IMR-90 (cell line): ENCODE measurements at regions not wholly inside any gene's neighbourhood (a gene's known extent, or its start where the extent isn't known, plus 50 kb on each side); places are given as distances from the start of the nearest gene placed in this dataset.

Experiments
- ATAC-seq: fragments of 200-7000 bp; cut with Tn5 transposase; 2 replicates; pipeline ENCODE4 v1.9.1; 2020; ENCODE audit warnings: low read depth, mild to moderate bottlenecking, moderate library complexity
- BruUV-seq: library from RNA; stranded (reverse); fragments of 400-500 nt; replicated peaks from 2 replicates; lab custom pipeline; 2021; lab: Mats Ljungman, UMichigan
- CTCF ChIA-PET: fragments of 300-600 bp; formaldehyde crosslinking; extraction: SDS; loops from one replicate; lab custom pipeline; 2021; ENCODE audit warnings: antibody characterized with exemption; lab: Yijun Ruan, JAX
- POLR2A ChIA-PET: fragments of 300-600 bp; sonication (Branson Sonifier 250); formaldehyde crosslinking; loops from one replicate; lab custom pipeline; 2022; ENCODE audit warnings: antibody characterized with exemption; ENCODE audit not compliant: unreplicated experiment; lab: Charles Lee
- DNase-seq: peaks from one replicate; pipeline ENCODE4 v3.0.0; 2013
- H2AFZ ChIP-seq: replicated peaks from 2 replicates; pipeline ENCODE3; 2013; ENCODE audit warnings: low read length, mild to moderate bottlenecking; ENCODE audit not compliant: poor library complexity
- H2AK5ac ChIP-seq: 2 replicates; pipeline ENCODE4 v1.6.1; 2013; ENCODE audit warnings: low read depth, low read length, inconsistent platforms
- H2AK9ac ChIP-seq: replicated peaks from 2 replicates; pipeline ENCODE3; 2013; ENCODE audit warnings: mild to moderate bottlenecking, low read depth, low read length, moderate library complexity; ENCODE audit not compliant: poor library complexity
- H2BK120ac ChIP-seq: 2 replicates; pipeline ENCODE4 v1.6.1; 2013; ENCODE audit warnings: low read depth, low read length, inconsistent platforms
- H2BK15ac ChIP-seq: 3 replicates; pipeline ENCODE4 v1.6.1; 2013; ENCODE audit warnings: low read depth, low read length, inconsistent platforms
- H2BK20ac ChIP-seq: 2 replicates; pipeline ENCODE4 v1.6.1; 2013; ENCODE audit warnings: low read depth, mild to moderate bottlenecking, inconsistent platforms, low read length, moderate library complexity
- H2BK5ac ChIP-seq: 2 replicates; pipeline ENCODE4 v1.6.1; 2013; ENCODE audit warnings: mild to moderate bottlenecking, low read depth, low read length, inconsistent platforms; ENCODE audit not compliant: poor library complexity, severe bottlenecking
- H3K14ac ChIP-seq: replicated peaks from 2 replicates; pipeline ENCODE4 v1.6.1; 2013; ENCODE audit warnings: low read depth, low read length, inconsistent platforms
- H3K18ac ChIP-seq: 2 replicates; pipeline ENCODE4 v1.6.1; 2013; ENCODE audit warnings: low read depth, low read length, control low read depth
- H3K23ac ChIP-seq: 2 replicates; pipeline ENCODE4 v1.6.1; 2013; ENCODE audit warnings: low read depth, low read length, inconsistent platforms
- H3K27ac ChIP-seq: 2 replicates; pipeline ENCODE4 v1.5.1; 2013; ENCODE audit warnings: mild to moderate bottlenecking, control low read depth, low read length; ENCODE audit not compliant: insufficient read depth
- H3K27me3 ChIP-seq: 2 replicates; pipeline ENCODE4 v1.6.1; 2013; ENCODE audit warnings: low read length; ENCODE audit not compliant: control insufficient read depth, insufficient read depth
- H3K36me3 ChIP-seq: 2 replicates; pipeline ENCODE4 v1.6.1; 2013; ENCODE audit warnings: low read length, mixed read lengths; ENCODE audit not compliant: control insufficient read depth, insufficient read depth
- H3K4ac ChIP-seq: 2 replicates; pipeline ENCODE4 v1.6.1; 2013; ENCODE audit warnings: low read depth, low read length, inconsistent platforms
- H3K4me1 ChIP-seq: 2 replicates; pipeline ENCODE4 v1.6.1; 2013; ENCODE audit warnings: low read length, mixed read lengths; ENCODE audit not compliant: control insufficient read depth, insufficient read depth
- H3K4me2 ChIP-seq: 2 replicates; pipeline ENCODE4 v1.6.1; 2013; ENCODE audit warnings: low read depth, mild to moderate bottlenecking, control low read depth, low read length, moderate library complexity
- H3K4me3 ChIP-seq: 2 replicates; pipeline ENCODE4 v1.5.1; 2013; ENCODE audit warnings: low read depth, mild to moderate bottlenecking, control low read depth, low read length, moderate library complexity; ENCODE audit not compliant: insufficient read depth
- H3K56ac ChIP-seq: 2 replicates; pipeline ENCODE4 v1.6.1; 2013; ENCODE audit warnings: low read length, inconsistent platforms; ENCODE audit not compliant: insufficient read depth; ENCODE audit errors: extremely low read depth
- H3K79me1 ChIP-seq, 2 experiments: 2 replicates each; pipeline ENCODE4 v1.6.1; 2013; ENCODE audit warnings: low read length in 2 of 2, inconsistent platforms in 1 of 2, low read depth in 1 of 2
- H3K9ac ChIP-seq: 2 replicates; pipeline ENCODE4 v1.6.1; 2013; ENCODE audit warnings: low read depth, low read length, control low read depth
- H3K9me1 ChIP-seq: 2 replicates; pipeline ENCODE4 v1.6.1; 2013; ENCODE audit warnings: low read length, inconsistent platforms; ENCODE audit not compliant: insufficient read depth
- H3K9me3 ChIP-seq: 2 replicates; pipeline ENCODE4 v1.6.1; 2013; ENCODE audit warnings: low read length; ENCODE audit not compliant: control insufficient read depth, insufficient read depth
- H4K20me1 ChIP-seq: 2 replicates; pipeline ENCODE4 v1.6.1; 2013; ENCODE audit warnings: low read length, inconsistent platforms; ENCODE audit not compliant: insufficient read depth
- H4K5ac ChIP-seq: 2 replicates; pipeline ENCODE4 v1.6.1; 2013; ENCODE audit warnings: mild to moderate bottlenecking, low read depth, low read length, control low read depth
- H4K8ac ChIP-seq, 2 experiments: 2 replicates each; pipeline ENCODE4 v1.6.1; 2013; ENCODE audit warnings: low read depth in 2 of 2, low read length in 2 of 2, control low read depth in 1 of 2, inconsistent platforms in 1 of 2
- H4K91ac ChIP-seq: 2 replicates; pipeline ENCODE4 v1.6.1; 2013; ENCODE audit warnings: low read depth, low read length, inconsistent platforms; ENCODE audit not compliant: insufficient read depth
- ELK1 ChIP-seq: fragments of 150-350 bp; IDR thresholded peaks from 2 replicates; pipeline ENCODE4 v1.6.1; 2016; ENCODE audit warnings: low read depth, mild to moderate bottlenecking, low read length, moderate library complexity, borderline replicate concordance
- MAZ ChIP-seq: IDR thresholded peaks from 2 replicates; pipeline ENCODE4 v1.6.1; 2012; ENCODE audit warnings: low read depth, mild to moderate bottlenecking, low read length, improper control_type of control experiment, moderate library complexity, borderline replicate concordance
- NFE2L2 ChIP-seq: fragments of 150-350 bp; IDR thresholded peaks from 2 replicates; pipeline ENCODE4 v1.6.1; 2016; ENCODE audit warnings: low read depth, mild to moderate bottlenecking, low read length
- RAD21 ChIP-seq: IDR thresholded peaks from 2 replicates; pipeline ENCODE4 v1.6.1; 2012; ENCODE audit warnings: low read length, improper control_type of control experiment
- RFX5 ChIP-seq: IDR thresholded peaks from 2 replicates; pipeline ENCODE4 v1.8.0; 2012; ENCODE audit warnings: low read depth, mild to moderate bottlenecking, low read length, moderate library complexity
- USF2 ChIP-seq: fragments of 150-350 bp; IDR thresholded peaks from 2 replicates; pipeline ENCODE4 v1.6.1; 2017; ENCODE audit warnings: mild to moderate bottlenecking, antibody characterized with exemption, low read length, low read depth
- WGBS, 2 experiments: methylation state at CpG; one replicate each; pipeline versions ENCODE4 v1.1.5 to v1.1.7; 2013; ENCODE audit warnings: missing lambda C conversion rate in 2 of 2; ENCODE audit not compliant: insufficient read length in 1 of 2; ENCODE audit errors: extremely low coverage in 2 of 2; 5-methylcytosine and 5-hydroxymethylcytosine counted together
- dilution Hi-C: fragments of 300-500 bp; cut with HindIII; formaldehyde crosslinking; loops from one replicate; pipeline ENCODE4 v1.14.3; 2018; ENCODE audit warnings: low sequenced_read_pairs; ENCODE audit not compliant: unreplicated experiment
- in situ Hi-C: fragments of 300-500 bp; cut with MboI; formaldehyde crosslinking; loops from 3 replicates; pipeline ENCODE4 v1.14.3; 2019; ENCODE audit warnings: low sequenced_read_pairs, inconsistent platforms, mixed read lengths
- intact Hi-C: fragments of 100-400 bp; cut with micrococcal nuclease; formaldehyde crosslinking; loops from 2 replicates; pipeline ENCODE4 v1.10.0; 2022

- H3K56ac ChIP-seq, result no peak overlapping the region
- ATAC-seq (no peak), DNase-seq (no peak)
- H3K14ac ChIP-seq, result no peak overlapping the region
- H2AK9ac ChIP-seq, result no peak overlapping the region
- no peaks in the 10 kb centered on the region for H3K9me1 ChIP-seq
- dilution Hi-C loops, result no loop called here
- H3K4me1 ChIP-seq, result peaks cover 4% of the 10 kb centered on the region
- no peak overlapping the region for H4K5ac ChIP-seq
- H2AK5ac ChIP-seq, result no peak overlapping the region
- TF ChIP-seq ELK1 (no peak), RFX5 (no peak), MAZ (no peak), RAD21 (no peak), NFE2L2 (no peak), USF2 (no peak)
- H2BK5ac ChIP-seq, result no peak overlapping the region
- H3K18ac ChIP-seq, result no peak overlapping the region
- POLR2A ChIA-PET, result interaction anchor here (0.7 kb wide), 1 partner anchor 72 kb away, joined by 3 read pairs; no protein-coding TSS in a partner anchor
- H3K79me1 ChIP-seq, result no peaks in the 10 kb centered on the region
- BruUV-seq, result no TSS peak
- H3K4me3 ChIP-seq, result no peak overlapping the region
- intact Hi-C loops, result no loop called here
- H2BK15ac ChIP-seq, result no peak overlapping the region
- no peak overlapping the region for H3K27ac ChIP-seq
- H4K20me1 ChIP-seq, result no peaks in the 10 kb centered on the region
- no peak overlapping the region for H3K23ac ChIP-seq
- H3K27me3 ChIP-seq, result no peaks in the 10 kb centered on the region
- H3K9ac ChIP-seq, result no peak overlapping the region
- H3K9me3 ChIP-seq, result no peaks in the 10 kb centered on the region
- no peak overlapping the region for H4K8ac ChIP-seq
- H2AFZ ChIP-seq, result no peak overlapping the region
- H3K36me3 ChIP-seq, result no peaks in the 10 kb centered on the region
- H4K91ac ChIP-seq, result no peak overlapping the region
- H3K4me2 ChIP-seq, result no peak overlapping the region
- H2BK120ac ChIP-seq, result no peak overlapping the region
- WGBS, 2 experiments, result no CpG with 5 or more reads among the region's 2 CpGs
- in situ Hi-C loops, result no loop called here
- H2BK20ac ChIP-seq, result no peak overlapping the region
- no peak overlapping the region for H3K4ac ChIP-seq
- CTCF ChIA-PET, result interaction anchor here (1.4 kb wide), 1 partner anchor 9 kb away, joined by 3 read pairs; no protein-coding TSS in a partner anchor
These were observed 78.3 kb upstream of the CDK6 start for GRCh38 chr7:92914645-92915044.
